ENCODE measurements at regions not wholly inside any gene's neighbourhood (a gene's known extent, or its start where the extent isn't known, plus 50 kb on each side); places are given as distances from the start of the nearest gene placed in this dataset.

GRCh38 chr15:94653071-94653470, 421.7 kb downstream of the MCTP2 start:
- no peak for TF ChIP-seq CTCF (IDR thresholded peaks at IDR 0.05; ENCODE audit: low read length)
- TF ChIP-seq EZH2 (IDR thresholded peaks at IDR 0.05; ENCODE audit: borderline replicate concordance, low read length), result no peak
